LNCAP (cell line): ENCODE measurements at regions not wholly inside any gene's neighbourhood (a gene's known extent, or its start where the extent isn't known, plus 50 kb on each side); places are given as distances from the start of the nearest gene placed in this dataset.

Source experiments
- TF ChIP-seq, protein P1 (sequence below): fragments of 450-650 bp; IDR thresholded peaks from 2 replicates; pipeline ENCODE4 v1.5.1; 2017; ENCODE audit warnings: mild to moderate bottlenecking

DNA sequence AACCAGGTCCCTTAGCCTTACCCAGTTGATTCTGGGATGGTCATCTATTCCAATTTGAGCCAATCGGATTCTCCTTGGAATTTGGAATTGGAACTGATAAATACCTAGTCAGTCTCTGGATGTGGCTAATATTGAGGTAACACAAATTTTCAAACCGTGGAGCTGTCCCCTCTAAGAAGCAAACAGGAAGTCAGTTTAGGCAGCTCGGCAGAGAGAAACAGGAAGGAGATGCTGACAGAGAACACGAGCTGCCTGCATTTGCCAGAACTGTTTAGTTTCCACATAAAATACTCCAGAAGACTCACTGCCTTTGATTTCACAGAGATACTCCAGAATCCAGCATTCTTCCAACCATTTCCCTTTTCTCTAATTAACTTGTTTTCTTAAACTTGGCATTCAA is 1024.9 kb downstream of the BCL11A start:
- TF ChIP-seq, protein P1, sequence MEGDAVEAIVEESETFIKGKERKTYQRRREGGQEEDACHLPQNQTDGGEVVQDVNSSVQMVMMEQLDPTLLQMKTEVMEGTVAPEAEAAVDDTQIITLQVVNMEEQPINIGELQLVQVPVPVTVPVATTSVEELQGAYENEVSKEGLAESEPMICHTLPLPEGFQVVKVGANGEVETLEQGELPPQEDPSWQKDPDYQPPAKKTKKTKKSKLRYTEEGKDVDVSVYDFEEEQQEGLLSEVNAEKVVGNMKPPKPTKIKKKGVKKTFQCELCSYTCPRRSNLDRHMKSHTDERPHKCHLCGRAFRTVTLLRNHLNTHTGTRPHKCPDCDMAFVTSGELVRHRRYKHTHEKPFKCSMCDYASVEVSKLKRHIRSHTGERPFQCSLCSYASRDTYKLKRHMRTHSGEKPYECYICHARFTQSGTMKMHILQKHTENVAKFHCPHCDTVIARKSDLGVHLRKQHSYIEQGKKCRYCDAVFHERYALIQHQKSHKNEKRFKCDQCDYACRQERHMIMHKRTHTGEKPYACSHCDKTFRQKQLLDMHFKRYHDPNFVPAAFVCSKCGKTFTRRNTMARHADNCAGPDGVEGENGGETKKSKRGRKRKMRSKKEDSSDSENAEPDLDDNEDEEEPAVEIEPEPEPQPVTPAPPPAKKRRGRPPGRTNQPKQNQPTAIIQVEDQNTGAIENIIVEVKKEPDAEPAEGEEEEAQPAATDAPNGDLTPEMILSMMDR, result no peak

GRCh38 chr2:59502981-59503380 is 1050.5 kb downstream of the BCL11A start:
- TF ChIP-seq, protein P1, result no peak

- TF ChIP-seq, protein P1, result no peak
Observed at GRCh38 chr2:59490994-59491393, 1062.5 kb downstream of the BCL11A start.

DNA sequence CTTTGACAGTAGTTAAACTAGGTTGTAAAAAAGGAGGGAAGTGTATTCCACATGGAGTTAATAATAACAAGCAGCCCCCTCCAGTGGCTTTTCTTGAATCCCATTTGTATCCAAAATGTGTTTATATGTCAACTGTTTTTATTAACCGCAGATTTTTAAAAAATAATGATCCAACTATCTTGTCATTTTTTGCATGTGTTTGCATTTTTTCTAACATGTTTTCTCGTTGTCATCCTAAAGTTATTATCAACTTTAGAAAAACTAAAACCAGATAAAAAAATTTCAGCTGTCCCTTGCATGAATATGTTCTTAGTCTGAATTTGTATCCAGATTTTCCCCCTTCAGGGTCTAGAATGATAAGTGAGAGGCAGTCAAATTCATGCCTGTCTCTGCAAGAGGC is 1063.3 kb downstream of the BCL11A start:
- TF ChIP-seq, protein P1, result no peak

DNA sequence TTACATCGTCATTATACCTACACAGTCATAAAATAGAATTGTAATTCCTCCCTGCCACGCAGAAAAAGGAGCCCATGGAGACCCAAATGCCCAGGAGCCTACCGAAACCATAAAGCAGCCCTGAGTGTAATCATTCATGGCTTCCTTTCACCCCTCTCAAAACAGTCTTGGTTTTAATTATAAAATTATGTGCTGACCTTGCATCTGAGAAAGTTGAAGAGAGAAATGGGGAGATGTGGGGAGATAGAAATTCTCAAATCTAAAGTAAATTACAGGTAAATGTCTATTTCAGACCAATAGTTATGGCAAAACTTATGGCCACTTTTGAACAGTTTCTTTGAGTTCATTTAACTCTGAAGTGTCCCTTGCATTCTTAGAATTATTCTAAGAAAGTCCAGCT is 1068.8 kb downstream of the BCL11A start:
- TF ChIP-seq, protein P1, result no peak

- TF ChIP-seq, protein P1, result no peak
Observed at GRCh38 chr2:59463426-59463825, 1090.0 kb downstream of the BCL11A start.

DNA sequence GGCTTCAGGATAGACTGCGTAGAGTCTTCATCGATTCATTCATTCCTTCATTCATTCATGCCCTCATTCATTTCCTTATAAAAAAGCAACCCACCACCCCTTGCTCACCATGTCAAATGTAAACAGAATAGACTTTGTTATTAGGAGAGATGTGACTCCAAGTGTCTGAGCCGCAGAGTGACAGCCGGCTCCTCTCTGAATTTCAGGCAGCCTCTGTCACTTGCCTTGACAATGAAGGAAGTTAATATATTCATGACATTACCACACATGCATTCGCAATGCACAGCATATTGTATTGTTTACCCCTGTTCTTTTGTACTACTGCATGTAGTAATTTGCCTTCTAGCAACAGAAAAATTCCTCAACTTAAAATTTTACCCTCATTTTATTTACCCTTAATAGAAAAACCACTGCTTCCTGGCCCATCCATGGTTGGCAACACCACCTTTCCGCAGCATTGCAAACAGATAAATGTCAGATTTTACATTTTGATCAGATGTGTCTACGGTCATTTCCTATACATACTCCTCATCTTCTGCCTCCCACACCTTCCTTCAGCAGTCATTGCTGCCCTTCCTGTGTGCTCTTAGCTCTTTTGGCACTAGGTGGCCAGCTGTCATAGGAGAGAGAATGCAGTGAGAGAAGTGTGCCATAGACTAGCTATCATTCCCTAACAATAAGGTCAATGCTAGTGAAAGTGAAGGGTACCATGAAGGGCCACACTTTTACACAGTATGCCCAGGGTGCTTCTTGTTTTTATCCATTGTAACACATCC is 1090.8 kb downstream of the BCL11A start:
- TF ChIP-seq, protein P1, result no peak

DNA sequence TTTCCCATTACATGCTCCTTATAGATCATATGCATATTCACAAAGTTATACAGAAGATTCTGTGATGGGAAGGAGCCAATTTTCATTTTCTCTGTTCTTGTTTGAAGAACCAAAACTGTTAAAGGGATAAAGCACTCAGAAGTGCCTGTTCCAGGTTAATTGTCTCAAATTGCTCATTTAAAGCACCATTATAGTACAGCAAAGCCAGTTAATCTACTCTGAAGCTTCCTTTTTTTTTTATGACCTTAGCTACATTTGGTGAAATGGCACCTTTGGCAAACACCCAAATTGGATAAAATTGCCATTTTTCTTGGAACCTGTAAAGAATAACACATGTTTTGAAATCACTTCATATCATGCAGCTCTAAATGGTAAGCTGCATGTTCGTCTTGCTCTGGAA is 1092.3 kb downstream of the BCL11A start:
- TF ChIP-seq, protein P1, result no peak
